ENCODE measurements at regions not wholly inside any gene's neighbourhood (a gene's known extent, or its start where the extent isn't known, plus 50 kb on each side); places are given as distances from the start of the nearest gene placed in this dataset.

GRCh38 chr10:28172223-28172610 is 130.6 kb downstream of the MPP7 start:
- H3K36me3 ChIP-seq: no peaks in the 10 kb centered on the region
- intact Hi-C loops (cut with micrococcal nuclease): no loop called here

GRCh38 chr10:28171468-28172222 is 131.2 kb downstream of the MPP7 start:
- H3K4me3 ChIP-seq: no peak overlapping the region
- H3K36me3 ChIP-seq: no peaks in the 10 kb centered on the region
- no peaks in the 10 kb centered on the region for H3K9me3 ChIP-seq (replicated peaks)
- DNase-seq: no peak
- no peak for TF ChIP-seq CTCF (IDR thresholded peaks at IDR 0.05; ENCODE audit: borderline replicate concordance)
- no peak overlapping the region for H3K27ac ChIP-seq (replicated peaks)
- intact Hi-C loops (cut with micrococcal nuclease): no loop called here
- no peaks in the 10 kb centered on the region for H3K27me3 ChIP-seq (ENCODE audit: low read depth)
- peaks cover 13% of the 10 kb centered on the region for H3K4me1 ChIP-seq

More at GRCh38 chr10:28172223-28172610, 130.6 kb downstream of the MPP7 start:
- Histone ChIP-seq H3K27me3 (ENCODE audit: low read depth) (no peaks in the 10 kb centered on the region), H3K4me3 (no peak overlapping the region), H3K27ac (replicated peaks) (no peak overlapping the region), H3K9me3 (replicated peaks) (no peaks in the 10 kb centered on the region), H3K4me1 (peaks cover 13% of the 10 kb centered on the region)
- no peak for TF ChIP-seq CTCF (IDR thresholded peaks at IDR 0.05; ENCODE audit: borderline replicate concordance)
- DNase-seq: no peak

- Histone ChIP-seq H3K9me3 (replicated peaks) (no peaks in the 10 kb centered on the region), H3K27me3 (ENCODE audit: low read depth) (no peaks in the 10 kb centered on the region), H3K36me3 (no peaks in the 10 kb centered on the region), H3K4me1 (peaks cover 13% of the 10 kb centered on the region), H3K27ac (replicated peaks) (no peak overlapping the region), H3K4me3 (no peak overlapping the region)
- DNase-seq: no peak
- TF ChIP-seq CTCF (IDR thresholded peaks at IDR 0.05; ENCODE audit: borderline replicate concordance): no peak
- intact Hi-C loops (cut with micrococcal nuclease): no loop called here
Measured at GRCh38 chr10:28169525-28169924, 133.3 kb downstream of the MPP7 start.

GRCh38 chr10:28160866-28161405 is 141.9 kb downstream of the MPP7 start:
- H3K4me3 ChIP-seq: no peak overlapping the region
- intact Hi-C loops (cut with micrococcal nuclease): no loop called here
- H3K27ac ChIP-seq (replicated peaks): no peak overlapping the region
- no peaks in the 10 kb centered on the region for H3K9me3 ChIP-seq (replicated peaks)
- no peak for TF ChIP-seq CTCF (IDR thresholded peaks at IDR 0.05; ENCODE audit: borderline replicate concordance)
- no peaks in the 10 kb centered on the region for H3K36me3 ChIP-seq
- no peaks in the 10 kb centered on the region for H3K27me3 ChIP-seq (ENCODE audit: low read depth)
- no peaks in the 10 kb centered on the region for H3K4me1 ChIP-seq
- DNase-seq: no peak

GRCh38 chr10:28157379-28157778 is 145.5 kb downstream of the MPP7 start:
- TF ChIP-seq CTCF (IDR thresholded peaks at IDR 0.05; ENCODE audit: borderline replicate concordance): no peak
- no peaks in the 10 kb centered on the region for H3K27me3 ChIP-seq (ENCODE audit: low read depth)
- intact Hi-C loops (cut with micrococcal nuclease): no loop called here
- H3K4me3 ChIP-seq: no peak overlapping the region
- H3K27ac ChIP-seq (replicated peaks): no peak overlapping the region
- no peaks in the 10 kb centered on the region for H3K9me3 ChIP-seq (replicated peaks)
- no peaks in the 10 kb centered on the region for H3K4me1 ChIP-seq
- DNase-seq: no peak
- H3K36me3 ChIP-seq: no peaks in the 10 kb centered on the region

Measured in left ventricle myocardium inferior (tissue), 1 donor.